H1 (cell line): ENCODE measurements at regions not wholly inside any gene's neighbourhood (a gene's known extent, or its start where the extent isn't known, plus 50 kb on each side); places are given as distances from the start of the nearest gene placed in this dataset.

Experiments used
- CTCF ChIA-PET: fragments of 300-600 bp; sonication (Branson Sonifier 250); formaldehyde crosslinking; loops from one replicate; lab custom pipeline; 2021; ENCODE audit not compliant: partially characterized antibody; lab: Charles Lee
- POLR2A ChIA-PET: fragments of 300-600 bp; sonication (Branson Sonifier 250); formaldehyde crosslinking; loops from one replicate; lab custom pipeline; 2021; ENCODE audit warnings: inconsistent platforms; ENCODE audit not compliant: partially characterized antibody; lab: Charles Lee
- DNase-seq, 2 experiments: peaks; one replicate each; pipeline versions ENCODE4 v3.0.0 to v3.0.0-alpha.2; 2010 to 2022; ENCODE audit warnings: low spot score in 2 of 2, low read depth in 1 of 2, mixed read lengths in 1 of 2
- FAIRE-seq: peaks from 2 replicates; lab custom pipeline; 2011; peaks lifted over from hg19 to GRCh38; lab: Jason Lieb, UNC
- H2AFZ ChIP-seq: 2 replicates; pipeline ENCODE4 v1.8.1; 2012; ENCODE audit warnings: low read length, inconsistent platforms
- H2AK5ac ChIP-seq: 2 replicates; pipeline ENCODE4 v1.6.1; 2013; ENCODE audit warnings: low read depth, low read length
- H2BK120ac ChIP-seq: replicated peaks from 2 replicates; pipeline ENCODE3; 2013; ENCODE audit warnings: low read depth, low read length, inconsistent platforms
- H2BK12ac ChIP-seq: 2 replicates; pipeline ENCODE4 v1.6.1; 2013; ENCODE audit warnings: low read depth, low read length
- H2BK15ac ChIP-seq: 2 replicates; pipeline ENCODE4 v1.6.1; 2013; ENCODE audit warnings: low read length
- H2BK20ac ChIP-seq: 2 replicates; pipeline ENCODE4 v1.6.1; 2013; ENCODE audit warnings: low read length
- H2BK5ac ChIP-seq: 2 replicates; pipeline ENCODE4 v1.6.1; 2013; ENCODE audit warnings: low read depth, low read length
- H3K14ac ChIP-seq: 2 replicates; pipeline ENCODE4 v1.6.1; 2013; ENCODE audit warnings: inconsistent platforms; ENCODE audit not compliant: insufficient read length
- H3K18ac ChIP-seq: 2 replicates; pipeline ENCODE4 v1.6.1; 2013; ENCODE audit warnings: low read length; ENCODE audit errors: extremely low read depth
- H3K23ac ChIP-seq: 2 replicates; pipeline ENCODE4 v1.6.1; 2013; ENCODE audit warnings: inconsistent platforms; ENCODE audit not compliant: insufficient read length
- H3K23me2 ChIP-seq: 2 replicates; pipeline ENCODE4 v1.6.1; 2013; ENCODE audit warnings: low read depth, low read length
- H3K27ac ChIP-seq: 2 replicates; pipeline ENCODE4 v1.6.1; 2011; ENCODE audit warnings: low read depth, low read length, inconsistent platforms
- H3K27me3 ChIP-seq, 4 experiments: replicated peaks in 1 of 4; 1 replicate in 1 of 4; 2 replicates in 3 of 4; pipeline versions ENCODE4 v1.6.1 to v1.8.1; 2011 to 2013; ENCODE audit warnings: low read length in 3 of 4, mild to moderate bottlenecking in 3 of 4, inconsistent platforms in 2 of 4, mixed read lengths in 2 of 4, moderate library complexity in 1 of 4; ENCODE audit not compliant: control insufficient read depth in 3 of 4, insufficient read depth in 3 of 4; ENCODE audit errors: extremely low read depth in 1 of 4
- H3K36me3 ChIP-seq, 4 experiments: 2 replicates each; pipeline versions ENCODE4 v1.6.1 to v1.8.1; 2011 to 2013; ENCODE audit warnings: mild to moderate bottlenecking in 4 of 4, low read length in 3 of 4, moderate library complexity in 2 of 4, control low read depth in 1 of 4, inconsistent platforms in 1 of 4; ENCODE audit not compliant: insufficient read depth in 4 of 4, control insufficient read depth in 2 of 4
- H3K4ac ChIP-seq: replicated peaks from 2 replicates; pipeline ENCODE3; 2013; ENCODE audit warnings: low read length, low read depth, mixed read lengths, inconsistent platforms; ENCODE audit not compliant: insufficient read length
- H3K4me1 ChIP-seq, 4 experiments: replicated peaks in 1 of 4; 1 replicate in 1 of 4; 2 replicates in 3 of 4; pipeline versions ENCODE4 v1.6.1 to v1.8.1; 2011 to 2013; ENCODE audit warnings: low read length in 3 of 4, inconsistent platforms in 2 of 4, mixed read lengths in 1 of 4; ENCODE audit not compliant: insufficient read depth in 4 of 4, control insufficient read depth in 3 of 4
- H3K4me2 ChIP-seq, 2 experiments: 2 replicates each; pipeline versions ENCODE4 v1.6.1 to v1.8.1; 2011 to 2013; ENCODE audit warnings: low read depth in 2 of 2, low read length in 2 of 2, control low read depth in 1 of 2, inconsistent platforms in 1 of 2, mild to moderate bottlenecking in 1 of 2; ENCODE audit not compliant: insufficient read depth in 1 of 2
- H3K4me3 ChIP-seq, 4 experiments: fragments of 200-600, 300-600 bp in 1 of 4; sonication (generic), shearing (Covaris generic), sonication (Bioruptor Twin) in 1 of 4; 2 replicates each; pipeline versions ENCODE4 v1.5.1 to v1.8.1; 2011 to 2016; ENCODE audit warnings: low read length in 4 of 4, low read depth in 3 of 4, control low read depth in 2 of 4, inconsistent platforms in 2 of 4, mild to moderate bottlenecking in 2 of 4, mixed read lengths in 1 of 4, moderate library complexity in 1 of 4; ENCODE audit not compliant: insufficient read depth in 2 of 4; ENCODE audit errors: extremely low read depth in 1 of 4
- H3K56ac ChIP-seq: replicated peaks from 2 replicates; pipeline ENCODE3; 2013; ENCODE audit warnings: low read depth, mild to moderate bottlenecking, mixed read lengths, low read length, inconsistent platforms; ENCODE audit not compliant: insufficient read length
- H3K79me1 ChIP-seq: 2 replicates; pipeline ENCODE4 v1.6.1; 2013; ENCODE audit warnings: low read depth, low read length, control low read depth
- H3K79me2 ChIP-seq, 2 experiments: 2 replicates each; pipeline versions ENCODE4 v1.6.1 to v1.8.1; 2012 to 2013; ENCODE audit warnings: low read length in 2 of 2, mild to moderate bottlenecking in 2 of 2, inconsistent platforms in 1 of 2; ENCODE audit not compliant: insufficient read depth in 2 of 2, control insufficient read depth in 1 of 2
- H3K9ac ChIP-seq, 4 experiments: replicated peaks in 1 of 4; 1 replicate in 1 of 4; 2 replicates in 3 of 4; pipeline versions ENCODE4 v1.6.1 to v1.8.1; 2011 to 2013; ENCODE audit warnings: low read depth in 3 of 4, low read length in 3 of 4, control low read depth in 2 of 4, mild to moderate bottlenecking in 2 of 4, moderate library complexity in 2 of 4, inconsistent platforms in 1 of 4; ENCODE audit errors: extremely low read depth in 1 of 4
- H3K9me3 ChIP-seq, 2 experiments: 2 replicates each; pipeline versions ENCODE4 v1.6.1 to v1.8.1; 2012 to 2013; ENCODE audit warnings: mild to moderate bottlenecking in 2 of 2, moderate library complexity in 2 of 2, control low read depth in 1 of 2, inconsistent platforms in 1 of 2, low read depth in 1 of 2, low read length in 1 of 2, mixed read lengths in 1 of 2; ENCODE audit not compliant: insufficient read depth in 2 of 2
- H4K20me1 ChIP-seq, 2 experiments: replicated peaks in 1 of 2; 2 replicates each; pipeline versions ENCODE3 to v1.8.1; 2011 to 2013; ENCODE audit warnings: inconsistent platforms in 2 of 2, low read length in 2 of 2, mild to moderate bottlenecking in 1 of 2; ENCODE audit not compliant: insufficient read depth in 2 of 2, control insufficient read depth in 1 of 2
- H4K5ac ChIP-seq: 2 replicates; pipeline ENCODE4 v1.6.1; 2013; ENCODE audit warnings: low read length, low read depth, mixed read lengths, inconsistent platforms; ENCODE audit not compliant: insufficient read length
- H4K8ac ChIP-seq: 2 replicates; pipeline ENCODE4 v1.8.0; 2013; ENCODE audit warnings: mild to moderate bottlenecking, moderate library complexity, low read length, inconsistent platforms; ENCODE audit not compliant: insufficient read depth; ENCODE audit errors: extremely low read depth
- H4K91ac ChIP-seq: replicated peaks from 2 replicates; pipeline ENCODE3; 2013; ENCODE audit warnings: low read length, mixed read lengths, inconsistent platforms; ENCODE audit not compliant: insufficient read length
- ASH2L ChIP-seq: fragments of 200-600, 300-600 bp; sonication (generic); IDR thresholded peaks from one replicate; pipeline ENCODE4 v1.7.1; 2017; ENCODE audit warnings: low read length
- BCL11A ChIP-seq, 2 experiments: IDR thresholded peaks; one replicate each; pipeline ENCODE4 v1.6.1; 2011; ENCODE audit warnings: low read depth in 2 of 2, low read length in 2 of 2, mild to moderate bottlenecking in 2 of 2
- CHD1 ChIP-seq: IDR thresholded peaks from 2 replicates; pipeline ENCODE4 v1.6.1; 2012; ENCODE audit warnings: low read depth, low read length, improper control_type of control experiment
- JUND ChIP-seq: IDR thresholded peaks from 2 replicates; pipeline ENCODE4 v1.6.1; 2011; ENCODE audit warnings: mild to moderate bottlenecking, improper control_type of control experiment, low read length
- KDM4A ChIP-seq: IDR thresholded peaks from one replicate; pipeline ENCODE4 v1.7.1; 2012; ENCODE audit warnings: low read depth, mild to moderate bottlenecking, moderate library complexity, low read length, inconsistent platforms; ENCODE audit not compliant: severe bottlenecking
- MAFK ChIP-seq: IDR thresholded peaks from 2 replicates; pipeline ENCODE4 v1.6.1; 2012; ENCODE audit warnings: low read depth, mild to moderate bottlenecking, improper control_type of control experiment, low read length
- POLR2A ChIP-seq, 2 experiments: IDR thresholded peaks; 1 replicate in 1 of 2; 2 replicates in 1 of 2; pipeline ENCODE4 v1.6.1; 2011; ENCODE audit warnings: low read depth in 2 of 2, low read length in 2 of 2, mild to moderate bottlenecking in 2 of 2; ENCODE audit errors: control extremely low read depth in 1 of 2
- SIN3A ChIP-seq, 2 experiments: IDR thresholded peaks in 1 of 2; conservative IDR thresholded peaks in 1 of 2; 2 replicates each; pipeline ENCODE4 v1.6.1; 2011 to 2012; ENCODE audit warnings: low read length in 2 of 2, improper control_type of control experiment in 1 of 2, low read depth in 1 of 2, mild to moderate bottlenecking in 1 of 2
- SIRT6 ChIP-seq: IDR thresholded peaks from one replicate; pipeline ENCODE4 v1.7.1; 2012; ENCODE audit warnings: low read length, inconsistent platforms
- SP1 ChIP-seq: IDR thresholded peaks from 2 replicates; pipeline ENCODE4 v1.6.1; 2011; ENCODE audit warnings: low read depth, low read length
- SRF ChIP-seq: IDR thresholded peaks from 2 replicates; pipeline ENCODE4 v1.6.1; 2011; ENCODE audit warnings: mild to moderate bottlenecking, low read depth, low read length, moderate library complexity
- TEAD4 ChIP-seq: IDR thresholded peaks from 2 replicates; pipeline ENCODE4 v1.6.1; 2012; ENCODE audit warnings: low read depth, low read length, inconsistent platforms, mixed read lengths
- YY1 ChIP-seq: IDR thresholded peaks from 2 replicates; pipeline ENCODE4 v1.6.1; 2011; ENCODE audit warnings: low read depth, mild to moderate bottlenecking, low read length
- ZNF274 ChIP-seq: IDR thresholded peaks from 2 replicates; pipeline ENCODE4 v1.7.0; 2012; ENCODE audit warnings: low read length, borderline replicate concordance; ENCODE audit errors: extremely low read depth
- WGBS, 2 experiments: shearing (Covaris generic) in 1 of 2; methylation state at CpG; one replicate each; pipeline versions ENCODE4 v1.1.6 to v1.1.7; 2013 to 2015; ENCODE audit warnings: low lambda C conversion rate in 2 of 2, mixed read lengths in 2 of 2, inconsistent platforms in 1 of 2, low coverage in 1 of 2, missing lambda C conversion rate in 1 of 2; ENCODE audit not compliant: insufficient replicate concordance in 2 of 2, insufficient coverage in 1 of 2, insufficient read length in 1 of 2; ENCODE audit errors: extremely low coverage in 1 of 2, missing lambda C conversion rate in 1 of 2; 5-methylcytosine and 5-hydroxymethylcytosine counted together
- TF ChIP-seq, protein P1 (sequence below): IDR thresholded peaks from 2 replicates; pipeline ENCODE4 v1.6.1; 2011; ENCODE audit warnings: low read length, improper control_type of control experiment

DNA sequence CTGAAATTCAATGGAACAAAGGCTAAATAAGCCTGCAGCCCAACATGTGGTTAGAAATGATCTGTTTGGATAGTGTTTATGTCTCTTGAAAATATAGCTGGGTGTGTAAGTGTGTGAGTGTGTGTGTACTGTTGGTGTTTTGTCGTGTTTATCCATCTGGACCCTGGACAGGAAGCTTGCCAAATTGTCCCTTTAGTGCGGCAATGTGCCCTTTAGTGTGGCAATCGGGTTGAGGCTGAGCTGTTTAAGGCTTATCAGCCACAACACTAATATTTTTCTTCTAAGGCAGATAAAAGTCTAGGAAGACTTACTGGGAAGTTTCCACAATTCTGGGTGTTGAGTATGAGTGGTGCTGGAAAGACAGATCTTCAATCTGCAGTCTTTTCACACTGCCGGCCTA lies 180.2 kb downstream of the YTHDC2 start:
- no peak for DNase-seq
- peaks cover 3 to 13% (median 6%) of the 10 kb centered on the region in 4 experiments; a peak in 6 of 7 replicates for H3K4me1 ChIP-seq
- TF ChIP-seq TEAD4: no peak
- no peak for TF ChIP-seq JUND
- no peak for TF ChIP-seq YY1
- no peak for TF ChIP-seq SIRT6
- TF ChIP-seq SRF: no peak
- no peak for TF ChIP-seq ZNF274
- no peak for TF ChIP-seq BCL11A (IDR thresholded peaks at IDR 0.05; ENCODE audit: low read depth in 2 of 2, low read length in 2 of 2)
- TF ChIP-seq KDM4A: no peak
- no peak for TF ChIP-seq ASH2L
- no peak for TF ChIP-seq POLR2A (IDR thresholded peaks at IDR 0.05; ENCODE audit: control extremely low read depth in 1 of 2, low read depth in 2 of 2, low read length in 2 of 2)
- TF ChIP-seq MAFK: no peak
- no peak for TF ChIP-seq SIN3A (conservative IDR thresholded peaks at IDR 0.05 in 1 of 2, IDR thresholded peaks at IDR 0.05 in 1 of 2; ENCODE audit: low read depth in 1 of 2, low read length in 2 of 2)
- TF ChIP-seq CHD1: no peak
- TF ChIP-seq, protein P1, sequence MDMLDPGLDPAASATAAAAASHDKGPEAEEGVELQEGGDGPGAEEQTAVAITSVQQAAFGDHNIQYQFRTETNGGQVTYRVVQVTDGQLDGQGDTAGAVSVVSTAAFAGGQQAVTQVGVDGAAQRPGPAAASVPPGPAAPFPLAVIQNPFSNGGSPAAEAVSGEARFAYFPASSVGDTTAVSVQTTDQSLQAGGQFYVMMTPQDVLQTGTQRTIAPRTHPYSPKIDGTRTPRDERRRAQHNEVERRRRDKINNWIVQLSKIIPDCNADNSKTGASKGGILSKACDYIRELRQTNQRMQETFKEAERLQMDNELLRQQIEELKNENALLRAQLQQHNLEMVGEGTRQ: no peak
- no peak for TF ChIP-seq SP1

More for the DNA sequence above, 180.2 kb downstream of the YTHDC2 start:
- no peak overlapping the region for H3K9ac ChIP-seq
- no peak overlapping the region for H3K23ac ChIP-seq
- no peak overlapping the region for H2BK15ac ChIP-seq
- H3K4me2 ChIP-seq: peak overlapping the region; percentile 32 to 63; a peak in 3 of 4 replicates
- H3K79me2 ChIP-seq: no peaks in the 10 kb centered on the region
- peak; percentile 52 for FAIRE-seq
- H2BK12ac ChIP-seq: peak overlapping the region; percentile 62; the same call in 1 of the 2 replicates
- ChIA-PET CTCF (interaction anchor here (0.6 to 1.7 kb wide), 5 partner anchors 11 to 252 kb away, joined by 3 to 9 read pairs (median 3); no protein-coding TSS in a partner anchor), POLR2A (interaction anchor here (1.4 kb wide), 1 partner anchor 11 kb away, joined by 3 read pairs; no protein-coding TSS in a partner anchor)
- no peaks in the 10 kb centered on the region for H3K36me3 ChIP-seq
- H3K18ac ChIP-seq: no peak overlapping the region; the same call in 1 of the 2 replicates
- no peaks in the 10 kb centered on the region for H3K23me2 ChIP-seq
- no peaks in the 10 kb centered on the region for H3K27me3 ChIP-seq
- peak overlapping the region; percentile 49 for H4K91ac ChIP-seq
- no peak overlapping the region for H3K14ac ChIP-seq
- H3K4me3 ChIP-seq: peak overlapping the region in 1 of 4 experiments; percentile 49; a peak in 1 of 8 replicates
- H2AFZ ChIP-seq: no peak overlapping the region
- H3K56ac ChIP-seq: no peak overlapping the region
- H2BK5ac ChIP-seq: no peak overlapping the region
- no peak overlapping the region for H2AK5ac ChIP-seq
- 80% methylated on average over 4 of the region's 4 CpGs; no CpG with 5 or more reads in 1 of the 2 experiments for WGBS, 2 experiments
- H3K9me3 ChIP-seq: peaks cover 0 to under 1% of the 10 kb centered on the region in 2 experiments; a peak in 1 of 4 replicates
- H4K5ac ChIP-seq: no peak overlapping the region
- H4K8ac ChIP-seq: no peak overlapping the region
- H3K79me1 ChIP-seq: no peaks in the 10 kb centered on the region
- H2BK20ac ChIP-seq: peak overlapping the region; percentile 9; the same call in 1 of the 2 replicates
- no peak overlapping the region for H3K27ac ChIP-seq
- H4K20me1 ChIP-seq: no peaks in the 10 kb centered on the region
- peak overlapping the region; percentile 47 for H2BK120ac ChIP-seq
- no peak overlapping the region for H3K4ac ChIP-seq
